ENCODE measurements at regions not wholly inside any gene's neighbourhood (a gene's known extent, or its start where the extent isn't known, plus 50 kb on each side); places are given as distances from the start of the nearest gene placed in this dataset.
A peak's percentile ranks its signal among the peaks of the same experiment; 100 is the strongest.

DNA sequence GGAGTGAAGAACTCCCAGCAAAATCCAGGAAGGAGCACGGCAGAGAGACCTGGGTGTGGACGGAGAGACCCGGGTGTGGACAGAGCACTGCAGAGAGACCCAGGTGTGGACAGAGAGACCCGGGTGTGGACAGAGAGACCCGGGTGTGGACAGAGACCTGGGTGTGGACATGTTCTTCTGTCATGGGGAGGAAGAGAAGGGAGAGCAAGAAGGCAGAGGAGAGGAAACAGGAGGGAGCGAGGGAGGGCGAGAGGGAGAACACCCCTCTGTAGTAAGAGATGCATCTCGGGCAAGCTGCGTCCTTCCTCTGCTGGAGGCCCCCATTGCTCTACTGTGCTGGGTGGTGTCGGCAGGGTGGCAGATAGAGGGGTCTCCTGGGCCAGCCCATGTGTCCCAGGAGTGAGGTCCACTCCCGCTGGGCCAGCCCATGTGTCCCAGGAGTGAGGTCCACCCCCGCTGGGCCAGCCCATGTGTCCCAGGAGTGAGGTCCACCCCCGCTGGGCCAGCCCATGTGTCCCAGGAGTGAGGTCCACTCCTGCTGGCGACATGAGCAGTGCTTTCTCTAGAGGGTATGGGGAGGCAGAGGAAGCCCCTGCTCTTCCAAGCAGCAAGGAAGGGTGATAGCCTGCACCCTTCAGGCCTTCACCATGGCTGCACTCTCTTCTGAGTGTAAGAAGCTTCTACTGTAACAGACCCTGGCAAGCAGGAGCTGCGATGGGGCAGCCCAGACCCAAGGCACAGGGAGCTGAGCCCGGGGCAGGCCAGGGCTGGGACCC is 934.2 kb downstream of the BRD1 start:
- ATAC-seq: peak; percentile 18; the same call in 1 of the 3 replicates
- TF ChIP-seq, protein P1, sequence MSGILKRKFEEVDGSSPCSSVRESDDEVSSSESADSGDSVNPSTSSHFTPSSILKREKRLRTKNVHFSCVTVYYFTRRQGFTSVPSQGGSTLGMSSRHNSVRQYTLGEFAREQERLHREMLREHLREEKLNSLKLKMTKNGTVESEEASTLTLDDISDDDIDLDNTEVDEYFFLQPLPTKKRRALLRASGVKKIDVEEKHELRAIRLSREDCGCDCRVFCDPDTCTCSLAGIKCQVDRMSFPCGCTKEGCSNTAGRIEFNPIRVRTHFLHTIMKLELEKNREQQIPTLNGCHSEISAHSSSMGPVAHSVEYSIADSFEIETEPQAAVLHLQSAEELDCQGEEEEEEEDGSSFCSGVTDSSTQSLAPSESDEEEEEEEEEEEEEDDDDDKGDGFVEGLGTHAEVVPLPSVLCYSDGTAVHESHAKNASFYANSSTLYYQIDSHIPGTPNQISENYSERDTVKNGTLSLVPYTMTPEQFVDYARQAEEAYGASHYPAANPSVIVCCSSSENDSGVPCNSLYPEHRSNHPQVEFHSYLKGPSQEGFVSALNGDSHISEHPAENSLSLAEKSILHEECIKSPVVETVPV (CRISPR knock-in tag; IDR thresholded peaks at IDR 0.05): no peak
- TF ChIP-seq PPARA (CRISPR knock-in tag; IDR thresholded peaks at IDR 0.05; ENCODE audit: borderline replicate concordance) (no peak), GLIS3 (CRISPR knock-in tag; IDR thresholded peaks at IDR 0.05) (no peak), TOX (CRISPR knock-in tag; IDR thresholded peaks at IDR 0.05; ENCODE audit: borderline replicate concordance) (no peak), ARNTL (CRISPR knock-in tag; IDR thresholded peaks at IDR 0.05; ENCODE audit: borderline replicate concordance, low read depth) (no peak), ZNF565 (CRISPR knock-in tag; conservative IDR thresholded peaks at IDR 0.05; ENCODE audit: low read depth) (no peak), ZFP30 (CRISPR knock-in tag; IDR thresholded peaks at IDR 0.05) (no peak), ZNF70 (CRISPR knock-in tag; IDR thresholded peaks at IDR 0.05) (no peak), TCF4 (CRISPR knock-in tag; IDR thresholded peaks at IDR 0.05; ENCODE audit: borderline replicate concordance) (no peak), BACH2 (CRISPR knock-in tag; IDR thresholded peaks at IDR 0.05; ENCODE audit: borderline replicate concordance) (no peak)
- TF ChIP-seq, protein P2, sequence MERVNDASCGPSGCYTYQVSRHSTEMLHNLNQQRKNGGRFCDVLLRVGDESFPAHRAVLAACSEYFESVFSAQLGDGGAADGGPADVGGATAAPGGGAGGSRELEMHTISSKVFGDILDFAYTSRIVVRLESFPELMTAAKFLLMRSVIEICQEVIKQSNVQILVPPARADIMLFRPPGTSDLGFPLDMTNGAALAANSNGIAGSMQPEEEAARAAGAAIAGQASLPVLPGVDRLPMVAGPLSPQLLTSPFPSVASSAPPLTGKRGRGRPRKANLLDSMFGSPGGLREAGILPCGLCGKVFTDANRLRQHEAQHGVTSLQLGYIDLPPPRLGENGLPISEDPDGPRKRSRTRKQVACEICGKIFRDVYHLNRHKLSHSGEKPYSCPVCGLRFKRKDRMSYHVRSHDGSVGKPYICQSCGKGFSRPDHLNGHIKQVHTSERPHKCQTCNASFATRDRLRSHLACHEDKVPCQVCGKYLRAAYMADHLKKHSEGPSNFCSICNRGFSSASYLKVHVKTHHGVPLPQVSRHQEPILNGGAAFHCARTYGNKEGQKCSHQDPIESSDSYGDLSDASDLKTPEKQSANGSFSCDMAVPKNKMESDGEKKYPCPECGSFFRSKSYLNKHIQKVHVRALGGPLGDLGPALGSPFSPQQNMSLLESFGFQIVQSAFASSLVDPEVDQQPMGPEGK (CRISPR knock-in tag; IDR thresholded peaks at IDR 0.05; ENCODE audit: borderline replicate concordance): no peak
- TF ChIP-seq, protein P3, sequence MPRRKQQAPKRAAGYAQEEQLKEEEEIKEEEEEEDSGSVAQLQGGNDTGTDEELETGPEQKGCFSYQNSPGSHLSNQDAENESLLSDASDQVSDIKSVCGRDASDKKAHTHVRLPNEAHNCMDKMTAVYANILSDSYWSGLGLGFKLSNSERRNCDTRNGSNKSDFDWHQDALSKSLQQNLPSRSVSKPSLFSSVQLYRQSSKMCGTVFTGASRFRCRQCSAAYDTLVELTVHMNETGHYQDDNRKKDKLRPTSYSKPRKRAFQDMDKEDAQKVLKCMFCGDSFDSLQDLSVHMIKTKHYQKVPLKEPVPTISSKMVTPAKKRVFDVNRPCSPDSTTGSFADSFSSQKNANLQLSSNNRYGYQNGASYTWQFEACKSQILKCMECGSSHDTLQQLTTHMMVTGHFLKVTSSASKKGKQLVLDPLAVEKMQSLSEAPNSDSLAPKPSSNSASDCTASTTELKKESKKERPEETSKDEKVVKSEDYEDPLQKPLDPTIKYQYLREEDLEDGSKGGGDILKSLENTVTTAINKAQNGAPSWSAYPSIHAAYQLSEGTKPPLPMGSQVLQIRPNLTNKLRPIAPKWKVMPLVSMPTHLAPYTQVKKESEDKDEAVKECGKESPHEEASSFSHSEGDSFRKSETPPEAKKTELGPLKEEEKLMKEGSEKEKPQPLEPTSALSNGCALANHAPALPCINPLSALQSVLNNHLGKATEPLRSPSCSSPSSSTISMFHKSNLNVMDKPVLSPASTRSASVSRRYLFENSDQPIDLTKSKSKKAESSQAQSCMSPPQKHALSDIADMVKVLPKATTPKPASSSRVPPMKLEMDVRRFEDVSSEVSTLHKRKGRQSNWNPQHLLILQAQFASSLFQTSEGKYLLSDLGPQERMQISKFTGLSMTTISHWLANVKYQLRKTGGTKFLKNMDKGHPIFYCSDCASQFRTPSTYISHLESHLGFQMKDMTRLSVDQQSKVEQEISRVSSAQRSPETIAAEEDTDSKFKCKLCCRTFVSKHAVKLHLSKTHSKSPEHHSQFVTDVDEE (CRISPR knock-in tag; IDR thresholded peaks at IDR 0.05): no peak
- TF ChIP-seq, protein P4, sequence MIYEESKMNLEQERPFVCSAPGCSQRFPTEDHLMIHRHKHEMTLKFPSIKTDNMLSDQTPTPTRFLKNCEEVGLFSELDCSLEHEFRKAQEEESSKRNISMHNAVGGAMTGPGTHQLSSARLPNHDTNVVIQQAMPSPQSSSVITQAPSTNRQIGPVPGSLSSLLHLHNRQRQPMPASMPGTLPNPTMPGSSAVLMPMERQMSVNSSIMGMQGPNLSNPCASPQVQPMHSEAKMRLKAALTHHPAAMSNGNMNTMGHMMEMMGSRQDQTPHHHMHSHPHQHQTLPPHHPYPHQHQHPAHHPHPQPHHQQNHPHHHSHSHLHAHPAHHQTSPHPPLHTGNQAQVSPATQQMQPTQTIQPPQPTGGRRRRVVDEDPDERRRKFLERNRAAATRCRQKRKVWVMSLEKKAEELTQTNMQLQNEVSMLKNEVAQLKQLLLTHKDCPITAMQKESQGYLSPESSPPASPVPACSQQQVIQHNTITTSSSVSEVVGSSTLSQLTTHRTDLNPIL (CRISPR knock-in tag; IDR thresholded peaks at IDR 0.05; ENCODE audit: low read depth): no peak

DNA sequence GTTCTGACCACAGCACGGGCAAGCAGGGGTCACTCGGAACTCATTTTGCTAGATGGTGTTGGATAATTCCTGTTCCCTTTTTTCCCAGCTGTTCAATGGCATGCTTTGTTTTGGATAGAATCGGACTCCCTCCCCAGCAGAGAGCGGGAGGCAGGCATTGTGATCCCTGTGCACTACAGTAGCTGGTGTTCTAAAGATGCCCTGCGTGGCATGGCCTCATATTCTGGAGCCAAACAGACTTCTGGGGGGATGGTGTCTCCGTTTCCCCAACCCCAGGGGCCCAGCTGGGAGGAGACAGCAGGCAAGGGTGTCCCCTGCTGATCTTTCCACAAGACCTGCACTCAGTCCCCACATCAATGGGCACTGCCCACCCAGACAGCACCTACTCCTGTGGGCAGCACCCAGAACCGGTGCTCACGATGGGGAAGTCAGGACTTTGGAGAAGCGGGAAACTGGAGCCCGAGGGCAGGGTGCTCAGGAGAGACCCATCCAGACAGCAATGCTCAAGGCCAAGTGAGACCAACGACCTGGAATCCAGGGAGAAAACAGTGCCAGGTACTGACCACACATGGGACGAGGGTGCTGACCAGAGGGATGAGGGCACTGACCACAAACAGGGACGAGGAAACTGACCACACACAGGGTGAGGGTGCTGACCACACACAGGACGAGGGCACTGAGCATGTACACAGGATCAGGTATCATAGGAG is 934.9 kb downstream of the BRD1 start:
- no peak for ATAC-seq
- TF ChIP-seq ZC3H10 (CRISPR knock-in tag; IDR thresholded peaks at IDR 0.05) (no peak), ZNF70 (CRISPR knock-in tag; IDR thresholded peaks at IDR 0.05) (no peak), ZFP3 (CRISPR knock-in tag; IDR thresholded peaks at IDR 0.05) (no peak), ESRRG (CRISPR knock-in tag; IDR thresholded peaks at IDR 0.05) (no peak), ZFP30 (CRISPR knock-in tag; IDR thresholded peaks at IDR 0.05) (no peak), PPARA (CRISPR knock-in tag; IDR thresholded peaks at IDR 0.05; ENCODE audit: borderline replicate concordance) (no peak), RARB (CRISPR knock-in tag; IDR thresholded peaks at IDR 0.05) (no peak), ARNTL (CRISPR knock-in tag; IDR thresholded peaks at IDR 0.05; ENCODE audit: borderline replicate concordance, low read depth) (no peak), TCF4 (CRISPR knock-in tag; IDR thresholded peaks at IDR 0.05; ENCODE audit: borderline replicate concordance) (no peak), BACH2 (CRISPR knock-in tag; IDR thresholded peaks at IDR 0.05; ENCODE audit: borderline replicate concordance) (no peak)
- TF ChIP-seq, protein P2 (CRISPR knock-in tag; IDR thresholded peaks at IDR 0.05; ENCODE audit: borderline replicate concordance): no peak
- TF ChIP-seq, protein P4 (CRISPR knock-in tag; IDR thresholded peaks at IDR 0.05; ENCODE audit: low read depth): no peak
- TF ChIP-seq, protein P1 (CRISPR knock-in tag; IDR thresholded peaks at IDR 0.05): no peak

All from SK-N-SH treated with all-trans-retinoic acid at 6 μM for 48 hours (cell line).